ENCODE measurements at regions not wholly inside any gene's neighbourhood (a gene's known extent, or its start where the extent isn't known, plus 50 kb on each side); places are given as distances from the start of the nearest gene placed in this dataset.
"Not testable (repeated sequence)": the region's sequence is repeated elsewhere in the genome, so short reads cannot be mapped to it uniquely, and the experiment has no call there.

- not testable (repeated sequence) for TF ChIP-seq POLR2A (IDR thresholded peaks at IDR 0.05; ENCODE audit: low read depth, low read length); TAF1 (IDR thresholded peaks at IDR 0.05; ENCODE audit: low read depth, low read length); POLR2AphosphoS5 (IDR thresholded peaks at IDR 0.05; ENCODE audit: low read depth, low read length); SPI1 (IDR thresholded peaks at IDR 0.05; ENCODE audit: low read depth, low read length); POU2F2 (IDR thresholded peaks at IDR 0.05; ENCODE audit: low read depth, low read length); PAX5 (IDR thresholded peaks at IDR 0.05; ENCODE audit: insufficient read depth, low read length, severe bottlenecking)
Observed at GRCh38 chr9:63853140-63853751, 1431.8 kb downstream of the FOXD4L5 start.

Measured in GM12891 (cell line).